ENCODE measurements at regions not wholly inside any gene's neighbourhood (a gene's known extent, or its start where the extent isn't known, plus 50 kb on each side); places are given as distances from the start of the nearest gene placed in this dataset.

- peak; percentile 3 for DNase-seq (ENCODE audit: low spot score)
- intact Hi-C loops (cut with DNase I) = no loop called here
Observed at GRCh38 chr12:124094188-124094587, 121.2 kb downstream of the ZNF664 start.

DNA sequence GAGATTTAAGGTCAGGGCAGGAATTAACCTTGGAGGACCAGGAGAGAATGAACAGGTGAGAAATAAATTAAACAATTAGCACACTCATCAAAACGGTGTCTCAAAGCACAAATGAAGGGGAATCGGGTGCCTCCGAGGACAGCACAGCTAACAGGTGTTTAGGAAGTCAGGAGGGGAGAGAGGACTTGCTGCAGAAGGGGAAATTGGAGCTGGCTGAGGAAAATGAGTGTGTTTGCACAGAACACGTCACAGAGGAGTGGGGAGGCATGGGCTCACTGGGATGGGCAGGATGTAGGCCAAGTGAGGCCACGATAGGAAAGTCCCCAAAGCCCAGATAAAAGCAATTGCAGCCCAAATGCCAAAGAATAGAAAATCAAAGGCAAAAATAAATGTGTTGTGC is 121.7 kb downstream of the ZNF664 start:
- intact Hi-C loops (cut with DNase I) = no loop called here
- peak; percentile 60 for DNase-seq (ENCODE audit: low spot score)

DNA sequence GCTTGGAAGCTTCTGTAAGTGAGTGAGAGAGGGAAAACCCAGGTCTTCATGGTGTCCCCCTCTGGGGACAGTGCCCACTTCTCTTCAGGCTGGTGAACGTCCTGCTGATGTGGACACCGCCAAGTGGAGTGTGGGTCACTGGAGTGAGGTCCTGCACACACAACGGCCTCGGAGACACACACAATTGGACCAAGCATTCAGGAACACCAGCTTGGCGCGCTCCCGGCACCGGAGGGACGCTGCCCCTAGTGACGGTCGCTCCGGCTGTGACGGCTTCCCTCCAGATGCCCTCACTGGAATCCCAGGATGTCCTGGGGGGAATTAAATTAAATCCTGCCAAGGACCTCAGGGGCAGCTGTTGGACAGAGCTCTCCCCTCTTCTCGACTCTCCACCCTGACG is 123.1 kb downstream of the ZNF664 start:
- intact Hi-C loops (cut with DNase I) = no loop called here
- DNase-seq (ENCODE audit: low spot score) = peak; percentile 61

- intact Hi-C loops (cut with DNase I) = no loop called here
Observed at GRCh38 chr12:124096869-124097434, 123.9 kb downstream of the ZNF664 start.

GRCh38 chr12:124097701-124098100 is 124.7 kb downstream of the ZNF664 start:
- DNase-seq (ENCODE audit: low spot score) = peak; percentile 8
- intact Hi-C loops (cut with DNase I) = no loop called here

More at GRCh38 chr12:124096869-124097434, 123.9 kb downstream of the ZNF664 start:
- peak; percentile 55 for DNase-seq (ENCODE audit: low spot score)

DNA sequence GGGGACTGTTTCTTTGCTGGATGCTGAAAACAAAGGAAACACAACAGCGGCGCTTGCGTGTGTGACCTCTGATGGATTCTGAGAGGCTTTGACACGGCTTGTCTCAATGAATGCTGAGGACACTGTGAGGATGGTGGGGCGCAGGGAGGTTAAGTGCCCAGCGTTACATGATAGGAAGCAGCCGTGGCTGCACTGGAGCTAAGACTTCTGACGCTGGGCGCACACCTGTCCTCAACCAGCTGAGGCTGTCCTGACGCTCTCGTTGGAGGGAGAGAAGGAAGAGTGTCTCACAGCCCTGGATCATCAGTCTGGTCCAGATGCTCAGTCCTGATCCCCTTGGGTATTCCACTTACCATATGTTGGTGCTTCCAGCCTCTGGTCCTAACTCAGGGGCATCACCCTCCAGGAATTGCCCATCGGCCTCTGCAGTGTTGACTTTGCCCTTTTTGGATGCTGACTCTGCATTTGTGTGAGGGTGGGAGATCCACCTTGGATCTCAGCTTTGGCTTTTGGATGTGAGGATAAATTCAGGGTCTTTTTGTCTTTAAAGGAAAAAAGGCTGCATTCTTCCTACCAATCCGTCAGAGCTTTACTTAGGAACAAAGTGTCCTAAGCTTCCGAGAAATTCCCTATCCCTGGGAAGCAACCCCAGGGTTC is 125.2 kb downstream of the ZNF664 start:
- intact Hi-C loops (cut with DNase I) = no loop called here
- peak; percentile 37 for DNase-seq (ENCODE audit: low spot score)

GRCh38 chr12:124098887-124099286 is 125.9 kb downstream of the ZNF664 start:
- intact Hi-C loops (cut with DNase I) = no loop called here
- peak; percentile 70 for DNase-seq (ENCODE audit: low spot score)

DNA sequence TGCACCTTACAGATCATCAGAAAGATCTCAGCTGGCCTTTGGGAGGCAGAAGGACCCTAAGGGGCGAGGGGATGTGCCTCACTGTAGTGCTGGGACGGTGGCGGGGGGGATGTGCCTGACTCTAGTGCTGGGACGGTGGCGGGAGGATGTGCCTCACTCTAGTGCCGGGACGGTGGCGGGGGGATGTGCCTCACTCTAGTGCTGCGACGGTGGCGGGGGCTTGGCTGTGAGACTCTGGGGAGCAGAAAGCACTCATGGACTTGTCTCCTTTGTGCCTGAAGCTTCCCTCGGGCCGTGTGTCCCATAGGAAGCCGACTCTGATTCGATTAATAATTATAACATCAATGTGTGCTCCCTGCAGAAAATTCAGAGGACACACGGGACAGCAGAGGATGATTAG is 126.6 kb downstream of the ZNF664 start:
- peak; percentile 75 for DNase-seq (ENCODE audit: low spot score)
- intact Hi-C loops (cut with DNase I) = no loop called here

DNA sequence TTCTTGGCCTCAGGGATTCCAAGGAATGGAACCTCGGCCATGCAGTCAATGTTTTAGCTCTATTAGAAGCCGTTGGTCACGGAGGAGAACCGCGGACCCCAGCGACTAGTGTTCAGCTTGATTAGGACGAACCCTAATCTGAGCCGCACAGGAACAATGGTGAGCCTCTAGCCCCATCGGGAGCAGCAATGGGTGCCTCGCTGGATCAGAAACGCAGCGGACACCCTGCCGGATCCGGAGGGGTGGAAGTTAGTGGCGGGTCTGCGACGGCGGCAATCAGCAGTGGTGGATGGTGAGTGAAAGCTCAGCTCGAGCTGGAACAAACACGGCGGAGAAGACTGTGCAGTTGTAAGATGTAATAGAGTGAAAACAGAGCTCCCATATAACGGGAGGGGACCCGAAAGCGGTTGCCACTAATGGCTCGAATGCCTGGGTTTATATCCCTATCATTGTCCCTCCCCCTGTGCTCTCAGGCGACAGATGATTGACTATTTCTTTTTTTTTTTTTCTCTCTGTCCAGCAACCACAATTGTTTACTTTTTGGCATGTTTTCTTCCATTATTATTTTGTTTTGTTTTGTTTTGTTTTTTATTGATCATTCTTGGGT is 127.7 kb downstream of the ZNF664 start:
- peak; percentile 45 for DNase-seq (ENCODE audit: low spot score)
- intact Hi-C loops (cut with DNase I) = no loop called here

DNA sequence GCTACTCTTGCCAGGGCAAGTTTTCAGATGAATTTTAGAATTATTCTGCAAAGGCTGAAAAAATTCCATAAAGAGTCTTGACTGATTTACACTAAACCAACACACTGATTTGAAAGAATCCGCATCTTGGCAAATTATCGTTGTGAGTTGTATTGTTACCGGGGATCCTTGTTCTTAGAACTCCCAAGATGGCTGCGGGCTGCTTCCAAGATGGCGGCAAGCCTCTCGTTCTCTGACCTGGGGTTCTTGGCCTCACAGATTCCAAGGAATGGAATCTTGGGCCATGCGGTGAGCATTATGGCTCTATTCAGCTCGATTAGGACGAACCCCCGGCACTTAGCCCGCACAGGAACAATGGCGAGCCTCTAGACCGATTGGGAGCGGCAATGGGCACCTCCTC is 132.5 kb downstream of the ZNF664 start:
- intact Hi-C loops (cut with DNase I) = no loop called here
- DNase-seq (ENCODE audit: low spot score) = no peak

GRCh38 chr12:124107351-124107750 is 134.3 kb downstream of the ZNF664 start:
- DNase-seq (ENCODE audit: low spot score) = no peak
- intact Hi-C loops (cut with DNase I) = no loop called here

GRCh38 chr12:124109760-124110159 is 136.7 kb downstream of the ZNF664 start:
- intact Hi-C loops (cut with DNase I) = no loop called here
- no peak for DNase-seq (ENCODE audit: low spot score)

- no peak for DNase-seq (ENCODE audit: low spot score)
- intact Hi-C loops (cut with DNase I) = no loop called here
Observed at GRCh38 chr12:124110372-124110883, 137.4 kb downstream of the ZNF664 start.

- no peak for DNase-seq (ENCODE audit: low spot score)
- intact Hi-C loops (cut with DNase I) = no loop called here
Observed at GRCh38 chr12:124111006-124111405, 138.0 kb downstream of the ZNF664 start.

DNA sequence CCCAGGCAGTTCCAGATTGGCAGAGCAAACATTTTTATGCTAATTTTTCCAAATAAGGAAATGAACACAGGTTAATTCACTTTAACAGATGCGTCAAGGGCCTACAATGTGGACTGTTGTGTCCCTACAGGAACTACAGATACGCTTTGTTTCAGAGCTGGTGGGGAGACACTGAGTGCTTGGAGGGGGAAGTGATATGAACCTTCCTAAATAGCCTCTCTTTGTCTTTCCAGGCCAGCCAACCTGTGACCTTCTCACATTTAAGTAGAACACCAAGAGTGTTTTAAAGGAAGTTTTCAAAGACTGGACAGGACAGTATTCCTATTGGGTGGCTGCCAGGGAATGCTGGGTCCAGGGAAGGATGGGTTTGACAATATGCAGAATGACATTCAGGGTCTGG is 141.3 kb downstream of the ZNF664 start:
- intact Hi-C loops (cut with DNase I) = no loop called here
- DNase-seq (ENCODE audit: low spot score) = no peak

- intact Hi-C loops (cut with DNase I) = no loop called here
- no peak for DNase-seq (ENCODE audit: low spot score)
Observed at GRCh38 chr12:124115496-124115895, 142.5 kb downstream of the ZNF664 start.

- intact Hi-C loops (cut with DNase I) = no loop called here
- no peak for DNase-seq (ENCODE audit: low spot score)
Observed at GRCh38 chr12:124115976-124116690, 143.1 kb downstream of the ZNF664 start.

DNA sequence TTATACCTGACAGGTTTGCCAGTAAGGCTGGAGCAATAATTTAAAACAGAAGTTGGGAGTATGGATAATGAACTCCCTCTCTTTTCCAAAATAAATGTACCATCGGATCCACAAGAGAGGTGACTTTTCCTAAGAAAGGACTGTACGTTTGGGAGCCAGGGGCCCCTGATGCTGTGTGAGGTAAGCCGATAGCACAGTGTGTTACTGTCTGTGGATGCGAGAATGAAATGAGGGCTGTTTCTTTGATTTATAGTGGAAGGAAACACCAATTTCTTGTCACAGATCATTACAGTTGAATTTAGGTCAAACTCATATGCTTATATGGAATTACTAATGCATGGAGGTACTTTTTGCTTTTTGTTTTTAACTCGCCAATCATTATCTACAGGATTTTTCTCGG is 147.7 kb downstream of the ZNF664 start:
- DNase-seq (ENCODE audit: low spot score) = no peak
- intact Hi-C loops (cut with DNase I) = no loop called here

GRCh38 chr12:124122722-124123121 is 149.7 kb downstream of the ZNF664 start:
- no peak for DNase-seq (ENCODE audit: low spot score)
- intact Hi-C loops (cut with DNase I) = no loop called here

DNA sequence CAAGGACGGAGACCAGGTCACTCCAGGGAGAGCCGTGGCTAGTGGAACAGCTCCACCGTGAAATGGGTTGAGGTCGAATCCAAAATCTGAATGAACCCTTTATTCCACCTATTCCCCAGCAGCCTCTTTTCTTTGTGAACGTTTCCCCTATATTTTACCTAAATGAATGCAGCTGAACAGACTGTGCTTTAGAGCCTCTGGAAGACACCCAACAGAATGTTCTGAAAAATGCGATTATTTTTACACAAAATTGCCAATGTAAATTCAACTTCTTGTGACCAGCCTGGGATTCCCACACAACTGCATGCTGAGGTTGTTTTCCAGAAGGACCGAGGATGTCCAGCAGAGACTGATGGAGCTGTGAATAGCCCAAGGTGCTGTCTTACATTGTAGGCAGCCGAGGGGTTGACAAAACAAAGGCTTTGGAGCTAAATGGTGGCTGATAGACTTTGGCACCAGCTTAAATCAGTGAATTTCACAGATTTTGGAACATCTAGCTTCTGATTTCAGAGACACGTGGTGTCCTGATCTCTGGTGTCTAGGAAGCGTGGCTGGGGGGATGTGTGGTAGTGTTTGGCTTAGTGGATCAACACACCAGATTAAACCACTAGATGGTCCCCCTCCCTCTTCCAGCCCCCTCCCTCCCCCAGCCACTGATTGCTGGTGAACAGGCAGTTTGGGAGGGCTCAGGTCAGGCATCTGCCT is 150.4 kb downstream of the ZNF664 start:
- DNase-seq (ENCODE audit: low spot score) = no peak
- intact Hi-C loops (cut with DNase I) = no loop called here
